GM12865 (cell line): ENCODE measurements at regions not wholly inside any gene's neighbourhood (a gene's known extent, or its start where the extent isn't known, plus 50 kb on each side); places are given as distances from the start of the nearest gene placed in this dataset.

ENCODE experiments used
- DNase-seq: peaks from one replicate; pipeline ENCODE4 v3.0.0; 2010; ENCODE audit warnings: low read depth
- H3K4me3 ChIP-seq: 2 replicates; pipeline ENCODE4 v1.5.1; 2011; ENCODE audit warnings: mild to moderate bottlenecking, low read depth, low read length, control low read depth
- TF ChIP-seq, protein P1 (sequence below): IDR thresholded peaks from 2 replicates; pipeline ENCODE4 v1.5.1; 2011; ENCODE audit warnings: low read length, control low read depth, low read depth, inconsistent platforms; ENCODE audit not compliant: insufficient read depth; ENCODE audit errors: missing control alignments

DNA sequence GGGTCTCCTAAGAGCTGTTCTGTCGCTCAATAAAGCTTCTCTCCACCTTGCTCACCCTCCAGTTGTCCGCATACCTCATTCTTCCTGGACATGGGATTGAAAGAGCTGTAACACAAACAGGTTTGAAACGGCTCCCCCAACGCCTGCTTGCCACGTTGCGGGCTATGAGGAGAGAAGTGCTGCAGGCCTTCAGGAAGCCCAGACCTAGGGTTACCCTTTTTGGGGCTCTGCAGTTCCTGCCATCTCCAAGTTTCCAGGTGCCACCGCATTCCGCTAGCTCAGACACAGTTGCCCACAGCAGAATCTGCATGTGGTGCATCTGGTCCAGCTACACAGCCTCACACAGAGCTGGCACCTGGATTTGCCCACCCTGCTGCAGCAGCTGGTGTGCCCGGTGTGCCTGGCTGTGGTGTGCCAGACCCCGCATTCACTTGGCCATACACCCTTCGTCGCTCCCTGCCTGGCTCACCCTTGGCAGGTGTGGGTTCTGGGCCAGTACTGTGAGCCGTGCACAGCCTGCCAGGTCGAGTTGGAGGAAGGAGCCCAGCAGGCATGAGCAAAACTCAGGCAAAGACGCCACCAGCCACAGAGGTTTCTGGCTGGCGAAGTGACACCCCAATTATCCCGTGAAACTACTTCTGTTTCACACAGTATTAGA is 253.2 kb upstream of the SEMA3A start:
- no peak for DNase-seq
- TF ChIP-seq, protein P1, sequence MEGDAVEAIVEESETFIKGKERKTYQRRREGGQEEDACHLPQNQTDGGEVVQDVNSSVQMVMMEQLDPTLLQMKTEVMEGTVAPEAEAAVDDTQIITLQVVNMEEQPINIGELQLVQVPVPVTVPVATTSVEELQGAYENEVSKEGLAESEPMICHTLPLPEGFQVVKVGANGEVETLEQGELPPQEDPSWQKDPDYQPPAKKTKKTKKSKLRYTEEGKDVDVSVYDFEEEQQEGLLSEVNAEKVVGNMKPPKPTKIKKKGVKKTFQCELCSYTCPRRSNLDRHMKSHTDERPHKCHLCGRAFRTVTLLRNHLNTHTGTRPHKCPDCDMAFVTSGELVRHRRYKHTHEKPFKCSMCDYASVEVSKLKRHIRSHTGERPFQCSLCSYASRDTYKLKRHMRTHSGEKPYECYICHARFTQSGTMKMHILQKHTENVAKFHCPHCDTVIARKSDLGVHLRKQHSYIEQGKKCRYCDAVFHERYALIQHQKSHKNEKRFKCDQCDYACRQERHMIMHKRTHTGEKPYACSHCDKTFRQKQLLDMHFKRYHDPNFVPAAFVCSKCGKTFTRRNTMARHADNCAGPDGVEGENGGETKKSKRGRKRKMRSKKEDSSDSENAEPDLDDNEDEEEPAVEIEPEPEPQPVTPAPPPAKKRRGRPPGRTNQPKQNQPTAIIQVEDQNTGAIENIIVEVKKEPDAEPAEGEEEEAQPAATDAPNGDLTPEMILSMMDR, result no peak

DNA sequence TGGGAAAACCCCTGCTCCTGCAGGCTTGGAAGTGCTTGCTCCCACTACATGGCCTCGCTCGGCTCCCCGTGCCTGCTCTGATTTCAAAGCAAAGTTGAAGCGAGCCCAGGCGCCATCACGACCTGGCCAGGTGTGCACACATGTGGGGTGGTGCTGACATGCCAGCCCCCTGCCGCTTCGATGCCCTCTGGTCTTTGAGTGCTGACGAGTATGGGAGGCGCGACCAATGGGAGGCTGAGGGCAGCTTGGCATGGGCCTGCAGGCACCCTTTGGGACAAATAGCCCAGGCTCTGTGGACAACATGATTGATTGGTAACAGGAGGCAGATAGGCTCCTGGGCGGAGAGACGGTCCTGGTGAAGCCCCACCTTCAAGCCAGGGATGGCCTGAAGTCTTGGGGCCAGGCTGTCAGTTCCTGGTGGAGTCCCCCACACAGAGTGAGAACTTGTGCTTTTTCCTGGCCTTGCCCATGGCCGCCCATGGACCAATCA is 252.4 kb upstream of the SEMA3A start:
- no peak overlapping the region for H3K4me3 ChIP-seq
- TF ChIP-seq, protein P1, result no peak
- no peak for DNase-seq

More for the DNA sequence above, 253.2 kb upstream of the SEMA3A start:
- no peak overlapping the region for H3K4me3 ChIP-seq

- TF ChIP-seq, protein P1, result no peak
- H3K4me3 ChIP-seq, result no peak overlapping the region
- no peak for DNase-seq
Observed at GRCh38 chr7:84425702-84426259, 231.2 kb upstream of the SEMA3A start.

GRCh38 chr7:84422790-84423189 is 228.2 kb upstream of the SEMA3A start:
- no peak for DNase-seq
- TF ChIP-seq, protein P1, result no peak

GRCh38 chr7:84412161-84412969 is 217.8 kb upstream of the SEMA3A start:
- TF ChIP-seq, protein P1, result no peak
- H3K4me3 ChIP-seq, result no peak overlapping the region
- no peak for DNase-seq

More at GRCh38 chr7:84422790-84423189, 228.2 kb upstream of the SEMA3A start:
- H3K4me3 ChIP-seq, result no peak overlapping the region

DNA sequence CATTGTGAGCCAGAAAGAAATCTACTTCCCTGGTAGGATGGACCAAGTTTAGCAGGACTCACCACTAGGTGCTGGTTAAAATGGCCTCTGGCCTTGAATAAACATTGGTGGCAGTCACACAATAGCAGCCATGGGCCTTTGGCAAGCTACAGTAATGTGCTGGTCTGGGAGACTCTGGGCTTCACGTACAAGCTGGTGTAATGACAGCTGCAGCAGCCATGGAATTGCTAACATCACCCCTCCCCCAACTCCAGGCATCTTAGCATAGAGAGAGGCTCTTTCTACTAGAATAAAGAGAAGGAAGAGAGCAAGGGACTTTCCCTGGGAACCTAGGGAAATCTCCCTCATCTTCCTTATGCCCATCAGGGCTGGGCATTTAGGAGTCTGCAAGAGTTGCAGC is 205.1 kb upstream of the SEMA3A start:
- no peak overlapping the region for H3K4me3 ChIP-seq
- TF ChIP-seq, protein P1, result no peak
- no peak for DNase-seq
